OCI-LY7 (cell line): ENCODE measurements at regions not wholly inside any gene's neighbourhood (a gene's known extent, or its start where the extent isn't known, plus 50 kb on each side); places are given as distances from the start of the nearest gene placed in this dataset.

Source experiments
- CTCF ChIP-seq: fragments of 200-600 bp; sonication (generic); conservative IDR thresholded peaks from 2 replicates; pipeline ENCODE4 v1.5.1; 2014; ENCODE audit warnings: mild to moderate bottlenecking, antibody characterized with exemption, low read length, moderate library complexity, mixed read lengths
- EZH2phosphoT487 ChIP-seq: fragments of 200-600 bp; sonication (generic); IDR thresholded peaks from 2 replicates; pipeline ENCODE4 v1.6.1; 2018; ENCODE audit warnings: low read depth, borderline replicate concordance, mild to moderate bottlenecking, mixed run types, antibody characterized with exemption, low read length, moderate library complexity, mixed read lengths

GRCh38 chr7:149348758-149349369, 86.9 kb downstream of the ZNF783 start:
- TF ChIP-seq CTCF (no peak), EZH2phosphoT487 (no peak)
